Coronary artery (tissue), 2 donors: ENCODE measurements at regions not wholly inside any gene's neighbourhood (a gene's known extent, or its start where the extent isn't known, plus 50 kb on each side); places are given as distances from the start of the nearest gene placed in this dataset.

Experiments used
- DNase-seq: peaks from one replicate; pipeline ENCODE4 v3.0.0-alpha.2; 2017; ENCODE audit warnings: low spot score
- H3K27ac ChIP-seq, 2 donors: fragments of 200-600 bp; sonication (generic); one replicate each; pipeline ENCODE4 v1.5.1; 2016 to 2019
- H3K4me3 ChIP-seq: fragments of 200-600 bp; sonication (generic); 2 replicates; pipeline ENCODE4 v1.5.1; 2016; ENCODE audit warnings: mild to moderate bottlenecking, moderate library complexity
- CTCF ChIP-seq: fragments of 200-600 bp; sonication (generic); IDR thresholded peaks from one replicate; pipeline ENCODE4 v1.5.1; 2019; ENCODE audit warnings: antibody characterized with exemption

- H3K27ac ChIP-seq, result no peak overlapping the region
- no peak for TF ChIP-seq CTCF
- DNase-seq, result no peak
- no peak overlapping the region for H3K4me3 ChIP-seq
Observed at GRCh38 chr5:118565335-118565971, 422.9 kb downstream of the DTWD2 start.

- Histone ChIP-seq H3K4me3 (no peak overlapping the region), H3K27ac (no peak overlapping the region)
- no peak for TF ChIP-seq CTCF
- no peak for DNase-seq
Observed at GRCh38 chr5:118561971-118562370, 426.4 kb downstream of the DTWD2 start.

GRCh38 chr5:118561235-118561634 lies 427.1 kb downstream of the DTWD2 start:
- no peak for TF ChIP-seq CTCF
- Histone ChIP-seq H3K4me3 (no peak overlapping the region), H3K27ac (no peak overlapping the region)
- DNase-seq, result no peak

- Histone ChIP-seq H3K4me3 (no peak overlapping the region), H3K27ac (no peak overlapping the region)
- no peak for TF ChIP-seq CTCF
- no peak for DNase-seq
Observed at GRCh38 chr5:118558871-118559270, 429.5 kb downstream of the DTWD2 start.

- Histone ChIP-seq H3K27ac (no peak overlapping the region), H3K4me3 (no peak overlapping the region)
- no peak for DNase-seq
- no peak for TF ChIP-seq CTCF
Observed at GRCh38 chr5:118557251-118557661, 431.1 kb downstream of the DTWD2 start.

- TF ChIP-seq CTCF, result no peak
- DNase-seq, result no peak
- H3K27ac ChIP-seq, result no peak overlapping the region
- H3K4me3 ChIP-seq, result no peak overlapping the region
Observed at GRCh38 chr5:118556792-118557191, 431.6 kb downstream of the DTWD2 start.

GRCh38 chr5:118555727-118556126 lies 432.6 kb downstream of the DTWD2 start:
- no peak for DNase-seq
- Histone ChIP-seq H3K4me3 (no peak overlapping the region), H3K27ac (no peak overlapping the region)
- TF ChIP-seq CTCF, result no peak
